ENCODE measurements at regions not wholly inside any gene's neighbourhood (a gene's known extent, or its start where the extent isn't known, plus 50 kb on each side); places are given as distances from the start of the nearest gene placed in this dataset.
"Not testable (repeated sequence)": the region's sequence is repeated elsewhere in the genome, so short reads cannot be mapped to it uniquely, and the experiment has no call there.

- H3K27ac ChIP-seq: no peak overlapping the region
- TF ChIP-seq CTCF (IDR thresholded peaks at IDR 0.05): no peak
Measured at GRCh38 chr6:27593200-27593818, 120.4 kb upstream of the ZNF184 start.

GRCh38 chr6:27592481-27593199, 119.7 kb upstream of the ZNF184 start:
- Histone ChIP-seq H3K4me3 (ENCODE audit: low read depth, low read length) (no peak overlapping the region), H3K9ac (no peak overlapping the region), H3K36me3 (ENCODE audit: control insufficient read depth, insufficient read depth, low read length) (no peaks in the 10 kb centered on the region), H3K79me2 (no peaks in the 10 kb centered on the region), H3K27ac (no peak overlapping the region), H3K4me2 (ENCODE audit: low read length) (no peak overlapping the region), H3K4me1 (no peaks in the 10 kb centered on the region), H3K9me3 (ENCODE audit: control insufficient read depth, low read length) (no peaks in the 10 kb centered on the region), H2AFZ (no peak overlapping the region), H3K27me3 (ENCODE audit: control insufficient read depth, insufficient read depth, low read length) (peaks cover 7% of the 10 kb centered on the region)
- no peak for TF ChIP-seq CTCF (IDR thresholded peaks at IDR 0.05)

More at GRCh38 chr6:27593200-27593818, 120.4 kb upstream of the ZNF184 start:
- Histone ChIP-seq H3K4me2 (ENCODE audit: low read length) (no peak overlapping the region), H3K79me2 (no peaks in the 10 kb centered on the region), H3K36me3 (ENCODE audit: control insufficient read depth, insufficient read depth, low read length) (no peaks in the 10 kb centered on the region), H2AFZ (no peak overlapping the region), H3K4me3 (ENCODE audit: low read depth, low read length) (no peak overlapping the region), H3K27me3 (ENCODE audit: control insufficient read depth, insufficient read depth, low read length) (peaks cover 7% of the 10 kb centered on the region), H3K4me1 (no peaks in the 10 kb centered on the region), H3K9me3 (ENCODE audit: control insufficient read depth, low read length) (no peaks in the 10 kb centered on the region), H3K9ac (no peak overlapping the region)

- Histone ChIP-seq H3K27ac (no peak overlapping the region), H3K4me3 (ENCODE audit: low read depth, low read length) (no peak overlapping the region), H3K9ac (no peak overlapping the region), H3K4me2 (ENCODE audit: low read length) (no peak overlapping the region), H3K79me2 (no peaks in the 10 kb centered on the region), H2AFZ (no peak overlapping the region), H3K4me1 (no peaks in the 10 kb centered on the region), H3K9me3 (ENCODE audit: control insufficient read depth, low read length) (no peaks in the 10 kb centered on the region), H3K36me3 (ENCODE audit: control insufficient read depth, insufficient read depth, low read length) (no peaks in the 10 kb centered on the region), H3K27me3 (ENCODE audit: control insufficient read depth, insufficient read depth, low read length) (peaks cover 7% of the 10 kb centered on the region)
- no peak for TF ChIP-seq CTCF (IDR thresholded peaks at IDR 0.05)
Measured at GRCh38 chr6:27591699-27592480, 119.0 kb upstream of the ZNF184 start.

- H3K9me3 ChIP-seq (ENCODE audit: control insufficient read depth, low read length); H3K27ac ChIP-seq; H3K4me1 ChIP-seq; H2AFZ ChIP-seq; H3K4me2 ChIP-seq (ENCODE audit: low read length); H3K36me3 ChIP-seq (ENCODE audit: control insufficient read depth, insufficient read depth, low read length); H3K79me2 ChIP-seq; H3K4me3 ChIP-seq (ENCODE audit: low read depth, low read length); H3K9ac ChIP-seq; H3K27me3 ChIP-seq (ENCODE audit: control insufficient read depth, insufficient read depth, low read length): not testable (repeated sequence)
Measured at GRCh38 chr6:27585316-27585715, 112.4 kb upstream of the ZNF184 start.

- no peaks in the 10 kb centered on the region for H3K4me1 ChIP-seq
Measured at GRCh38 chr6:27584326-27584725, 111.4 kb upstream of the ZNF184 start.

More at GRCh38 chr6:27584326-27584725, 111.4 kb upstream of the ZNF184 start:
- H3K36me3 ChIP-seq (ENCODE audit: control insufficient read depth, insufficient read depth, low read length): no peaks in the 10 kb centered on the region
- H3K9me3 ChIP-seq (ENCODE audit: control insufficient read depth, low read length): no peaks in the 10 kb centered on the region
- no peaks in the 10 kb centered on the region for H3K27me3 ChIP-seq (ENCODE audit: control insufficient read depth, insufficient read depth, low read length)
- no peak overlapping the region for H3K4me3 ChIP-seq (ENCODE audit: low read depth, low read length)
- H3K27ac ChIP-seq: no peak overlapping the region
- no peak for TF ChIP-seq CTCF (IDR thresholded peaks at IDR 0.05)
- no peaks in the 10 kb centered on the region for H3K79me2 ChIP-seq
- H3K4me2 ChIP-seq (ENCODE audit: low read length): no peak overlapping the region
- no peak overlapping the region for H2AFZ ChIP-seq
- H3K9ac ChIP-seq: no peak overlapping the region
